Thoracic aorta (tissue), 2 donors: ENCODE measurements at regions not wholly inside any gene's neighbourhood (a gene's known extent, or its start where the extent isn't known, plus 50 kb on each side); places are given as distances from the start of the nearest gene placed in this dataset.

Experiments
- ATAC-seq: fragments of 150-250 bp; one replicate; pipeline ENCODE4 v1.8.0; 2017; ENCODE audit warnings: low read depth; ENCODE audit not compliant: insufficient number of reproducible peaks, low FRiP score
- DNase-seq: peaks from one replicate; pipeline ENCODE4 v3.0.0-alpha.2; 2020; ENCODE audit warnings: low spot score
- H3K27ac ChIP-seq, 2 donors: fragments of 200-600 bp; sonication (generic); 1 replicate in 1 of 2; 2 replicates in 1 of 2; pipeline ENCODE4 v1.5.1; 2016; ENCODE audit warnings: mild to moderate bottlenecking in 2 of 2, moderate library complexity in 2 of 2
- H3K27me3 ChIP-seq: fragments of 200-600 bp; sonication (generic); replicated peaks from 2 replicates; pipeline ENCODE4 v1.6.0; 2016; ENCODE audit warnings: mild to moderate bottlenecking; ENCODE audit not compliant: insufficient read depth
- H3K36me3 ChIP-seq: fragments of 200-600 bp; sonication (generic); one replicate; pipeline ENCODE4 v1.5.1; 2016
- H3K4me1 ChIP-seq, 2 donors: fragments of 200-600 bp; sonication (generic); 1 replicate in 1 of 2; 2 replicates in 1 of 2; pipeline versions ENCODE4 v1.5.1 to v1.6.0; 2016; ENCODE audit warnings: low read depth in 2 of 2, mild to moderate bottlenecking in 1 of 2; ENCODE audit not compliant: control insufficient read depth in 1 of 2
- H3K4me3 ChIP-seq: fragments of 200-600 bp; sonication (generic); 2 replicates; pipeline ENCODE4 v1.5.1; 2016; ENCODE audit warnings: mild to moderate bottlenecking
- H3K9me3 ChIP-seq: fragments of 200-600 bp; sonication (generic); 2 replicates; pipeline ENCODE4 v1.5.1; 2016
- TF ChIP-seq, protein P1 (sequence below): fragments of 200-600 bp; sonication (generic); IDR thresholded peaks from one replicate; pipeline ENCODE4 v1.5.1; 2019; ENCODE audit warnings: antibody characterized with exemption

DNA sequence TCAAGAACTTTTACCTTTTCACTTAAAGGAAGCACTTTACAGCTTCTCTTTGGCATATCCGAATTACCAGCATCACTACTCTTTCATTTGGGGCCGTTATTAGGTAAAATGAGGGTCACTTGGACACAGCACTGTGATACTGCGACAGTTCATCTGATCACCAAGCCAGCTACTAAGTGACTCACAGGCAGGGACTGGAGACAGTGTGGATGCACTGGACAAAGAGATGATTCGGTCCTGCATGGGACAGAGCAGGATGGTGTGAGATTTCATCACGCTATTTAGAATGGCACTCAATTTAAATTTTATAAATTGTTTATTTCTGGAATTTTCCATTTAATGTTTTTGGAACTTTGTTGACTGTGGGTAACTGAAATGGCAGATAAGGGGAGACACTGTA is 166.9 kb upstream of the IL12A start:
- TF ChIP-seq, protein P1, sequence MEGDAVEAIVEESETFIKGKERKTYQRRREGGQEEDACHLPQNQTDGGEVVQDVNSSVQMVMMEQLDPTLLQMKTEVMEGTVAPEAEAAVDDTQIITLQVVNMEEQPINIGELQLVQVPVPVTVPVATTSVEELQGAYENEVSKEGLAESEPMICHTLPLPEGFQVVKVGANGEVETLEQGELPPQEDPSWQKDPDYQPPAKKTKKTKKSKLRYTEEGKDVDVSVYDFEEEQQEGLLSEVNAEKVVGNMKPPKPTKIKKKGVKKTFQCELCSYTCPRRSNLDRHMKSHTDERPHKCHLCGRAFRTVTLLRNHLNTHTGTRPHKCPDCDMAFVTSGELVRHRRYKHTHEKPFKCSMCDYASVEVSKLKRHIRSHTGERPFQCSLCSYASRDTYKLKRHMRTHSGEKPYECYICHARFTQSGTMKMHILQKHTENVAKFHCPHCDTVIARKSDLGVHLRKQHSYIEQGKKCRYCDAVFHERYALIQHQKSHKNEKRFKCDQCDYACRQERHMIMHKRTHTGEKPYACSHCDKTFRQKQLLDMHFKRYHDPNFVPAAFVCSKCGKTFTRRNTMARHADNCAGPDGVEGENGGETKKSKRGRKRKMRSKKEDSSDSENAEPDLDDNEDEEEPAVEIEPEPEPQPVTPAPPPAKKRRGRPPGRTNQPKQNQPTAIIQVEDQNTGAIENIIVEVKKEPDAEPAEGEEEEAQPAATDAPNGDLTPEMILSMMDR: no peak
- DNase-seq (no peak), ATAC-seq (no peak)
- Histone ChIP-seq H3K36me3 (no peaks in the 10 kb centered on the region), H3K4me3 (no peak overlapping the region), H3K27me3 (no peaks in the 10 kb centered on the region), H3K27ac (no peak overlapping the region), H3K9me3 (no peaks in the 10 kb centered on the region), H3K4me1 (peaks cover 10 to 53% of the 10 kb centered on the region in 2 donors)

DNA sequence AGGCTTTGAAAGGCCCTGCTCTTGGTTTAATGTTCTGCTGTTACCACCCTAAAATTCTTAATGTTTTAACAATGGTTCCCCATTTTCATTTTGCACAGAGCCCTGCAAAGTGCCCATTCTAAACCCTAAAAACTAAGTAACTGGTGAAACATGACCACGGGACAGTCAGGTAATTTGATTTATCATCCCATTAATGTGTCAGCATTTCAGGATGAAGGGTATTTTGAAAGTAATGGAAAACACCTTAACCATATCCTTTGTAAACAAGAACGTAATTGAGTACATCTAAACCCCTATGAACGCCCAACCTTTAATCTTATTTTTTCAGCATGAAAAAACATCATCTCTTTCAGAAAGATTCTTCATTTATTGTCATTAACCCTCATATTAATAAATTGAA is 164.9 kb upstream of the IL12A start:
- no peak overlapping the region for H3K27ac ChIP-seq
- peaks cover 8 to 40% of the 10 kb centered on the region in 2 donors for H3K4me1 ChIP-seq
- ATAC-seq (no peak), DNase-seq (no peak)
- no peaks in the 10 kb centered on the region for H3K36me3 ChIP-seq
- no peak overlapping the region for H3K4me3 ChIP-seq
- no peaks in the 10 kb centered on the region for H3K9me3 ChIP-seq
- TF ChIP-seq, protein P1: no peak
- H3K27me3 ChIP-seq: no peaks in the 10 kb centered on the region

DNA sequence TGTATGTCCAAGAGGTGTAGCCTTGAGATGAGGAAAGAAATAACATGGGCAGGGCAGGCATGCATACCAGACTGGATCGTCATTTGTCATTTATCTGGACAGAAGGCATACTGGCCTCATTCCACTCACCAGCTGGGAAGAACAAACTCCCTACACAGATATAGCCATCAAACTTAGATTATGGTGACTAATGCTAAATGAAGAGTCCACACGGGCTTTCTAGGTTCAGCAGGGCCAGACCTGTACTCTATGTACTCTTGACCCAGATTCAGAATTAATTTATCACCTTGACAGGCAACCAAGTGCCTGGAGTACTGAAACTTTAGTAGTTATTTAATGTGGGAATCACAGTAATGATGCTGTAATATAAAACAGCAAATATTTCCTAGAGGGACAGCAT is 164.3 kb upstream of the IL12A start:
- Histone ChIP-seq H3K27me3 (no peaks in the 10 kb centered on the region), H3K9me3 (no peaks in the 10 kb centered on the region), H3K36me3 (no peaks in the 10 kb centered on the region), H3K27ac (no peak overlapping the region), H3K4me1 (peaks cover 8 to 40% of the 10 kb centered on the region in 2 donors), H3K4me3 (no peak overlapping the region)
- ATAC-seq (no peak), DNase-seq (no peak)
- TF ChIP-seq, protein P1: no peak

DNA sequence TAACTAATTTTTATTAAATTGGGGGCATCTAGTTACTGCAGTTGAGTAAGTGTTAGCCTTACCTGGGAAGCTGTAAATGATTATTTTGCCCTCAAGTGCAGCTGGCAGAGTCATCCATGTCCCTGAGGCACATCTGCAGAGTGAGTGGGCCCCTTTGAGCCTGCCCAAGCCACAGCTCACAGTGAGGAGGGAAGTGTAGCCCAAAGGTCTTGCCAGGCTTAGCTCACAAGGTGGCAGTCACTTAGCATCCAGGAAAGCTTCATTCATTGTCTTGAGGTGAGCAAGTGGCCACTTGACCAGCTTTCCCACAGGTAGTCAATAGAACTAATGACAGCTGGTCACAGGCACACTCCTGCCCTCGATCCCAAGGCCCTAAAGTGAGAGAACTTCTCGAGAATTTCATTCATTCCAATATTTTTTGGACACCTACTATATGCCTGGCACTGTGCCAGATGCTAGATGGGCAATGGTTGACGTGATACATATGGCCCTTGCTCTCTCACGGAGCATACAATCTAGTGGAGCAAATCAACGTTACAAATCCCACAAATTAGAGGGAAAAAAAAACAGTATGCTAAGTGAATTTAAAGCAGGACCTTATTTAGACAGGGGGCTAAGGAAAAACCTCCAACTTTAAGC is 163.3 kb upstream of the IL12A start:
- H3K9me3 ChIP-seq: no peaks in the 10 kb centered on the region
- H3K4me3 ChIP-seq: no peak overlapping the region
- H3K27ac ChIP-seq: no peak overlapping the region
- no peak for DNase-seq
- TF ChIP-seq, protein P1: no peak
- H3K36me3 ChIP-seq: no peaks in the 10 kb centered on the region
- no peaks in the 10 kb centered on the region for H3K27me3 ChIP-seq
- no peak for ATAC-seq
- H3K4me1 ChIP-seq: peaks cover 5 to 40% of the 10 kb centered on the region in 2 donors

DNA sequence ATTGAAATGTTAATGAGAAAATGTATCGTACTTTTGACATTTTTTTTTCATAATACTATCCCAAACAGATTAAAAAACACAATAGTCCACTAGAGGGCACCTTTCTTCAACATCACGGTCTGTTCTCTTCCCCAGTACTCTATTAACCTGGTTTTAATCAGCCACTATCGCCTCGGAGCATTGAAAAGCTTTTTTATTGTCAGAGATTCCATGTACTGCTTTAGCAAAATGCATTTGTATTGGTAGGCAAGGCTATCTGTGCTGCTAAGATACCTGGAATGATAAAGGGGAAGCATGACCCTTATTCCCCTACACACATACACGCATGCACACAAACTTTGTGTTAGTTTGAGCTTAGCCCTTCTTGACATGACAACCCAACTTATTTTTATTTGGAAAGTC is 160.1 kb upstream of the IL12A start:
- Histone ChIP-seq H3K36me3 (no peaks in the 10 kb centered on the region), H3K4me3 (no peak overlapping the region), H3K9me3 (no peaks in the 10 kb centered on the region), H3K4me1 (peaks cover 5 to 38% of the 10 kb centered on the region in 2 donors), H3K27ac (no peak overlapping the region), H3K27me3 (no peaks in the 10 kb centered on the region)
- no peak for ATAC-seq
- DNase-seq: no peak
- TF ChIP-seq, protein P1: peak; percentile 39
